CD4-positive, alpha-beta memory T cell (primary cell): ENCODE measurements at regions not wholly inside any gene's neighbourhood (a gene's known extent, or its start where the extent isn't known, plus 50 kb on each side); places are given as distances from the start of the nearest gene placed in this dataset.

Source experiments
- CTCF ChIA-PET: fragments of 350-600 bp; sonication (Branson Sonifier 250); formaldehyde crosslinking; loops from one replicate; lab custom pipeline; 2021; ENCODE audit warnings: inconsistent platforms; ENCODE audit not compliant: partially characterized antibody; lab: Charles Lee
- POLR2A ChIA-PET: fragments of 350-600 bp; sonication (Branson Sonifier 250); formaldehyde crosslinking; loops from one replicate; lab custom pipeline; 2021; ENCODE audit not compliant: partially characterized antibody; lab: Charles Lee
- DNase-seq, 5 donors: peaks; one replicate each; pipeline versions ENCODE4 v3.0.0 to v3.0.0-alpha.2; 2020 to 2022; ENCODE audit warnings: mixed read lengths in 1 of 5
- H3K27ac ChIP-seq: one replicate; pipeline ENCODE4 v1.7.0; 2013; ENCODE audit warnings: low read depth, low read length
- H3K27me3 ChIP-seq: 2 replicates; pipeline ENCODE4 v1.7.0; 2013; ENCODE audit warnings: mild to moderate bottlenecking, low read length, moderate library complexity; ENCODE audit not compliant: insufficient read depth
- H3K36me3 ChIP-seq: 2 replicates; pipeline ENCODE4 v1.7.0; 2013; ENCODE audit warnings: mild to moderate bottlenecking, low read length, moderate library complexity; ENCODE audit not compliant: insufficient read depth
- H3K4me1 ChIP-seq: 2 replicates; pipeline ENCODE4 v1.7.0; 2013; ENCODE audit warnings: mild to moderate bottlenecking, low read length, moderate library complexity; ENCODE audit not compliant: insufficient read depth
- H3K4me3 ChIP-seq, 2 donors: one replicate each; pipeline ENCODE4 v1.7.0; 2013; ENCODE audit warnings: low read length in 2 of 2, mild to moderate bottlenecking in 1 of 2
- H3K9me3 ChIP-seq, 2 donors: one replicate each; pipeline ENCODE4 v1.7.0; 2013; ENCODE audit warnings: low read length in 2 of 2, control low read depth in 1 of 2; ENCODE audit not compliant: control insufficient read depth in 1 of 2
- H3K27ac Mint-ChIP-seq, 7 donors: one replicate each; pipeline ENCODE4 v1.8.0; 2020 to 2021; ENCODE audit warnings: mixed read lengths in 7 of 7, mild to moderate bottlenecking in 6 of 7, inconsistent platforms in 3 of 7, moderate library complexity in 3 of 7
- H3K27me3 Mint-ChIP-seq, 2 donors: one replicate each; pipeline ENCODE4 v1.8.0; 2020 to 2021; ENCODE audit warnings: mixed read lengths in 2 of 2
- H3K36me3 Mint-ChIP-seq, 2 donors: one replicate each; pipeline ENCODE4 v1.8.0; 2020 to 2021; ENCODE audit warnings: mixed read lengths in 2 of 2, inconsistent platforms in 1 of 2, mild to moderate bottlenecking in 1 of 2
- H3K4me1 Mint-ChIP-seq, 4 donors: one replicate each; pipeline ENCODE4 v1.8.0; 2020 to 2021; ENCODE audit warnings: mixed read lengths in 4 of 4, mild to moderate bottlenecking in 1 of 4
- H3K4me3 Mint-ChIP-seq, 8 donors: one replicate each; pipeline ENCODE4 v1.8.0; 2020 to 2021; ENCODE audit warnings: mixed read lengths in 8 of 8, mild to moderate bottlenecking in 7 of 8, moderate library complexity in 6 of 8, inconsistent platforms in 3 of 8
- H3K9me3 Mint-ChIP-seq, 8 donors: one replicate each; pipeline ENCODE4 v1.8.0; 2020 to 2021; ENCODE audit warnings: mixed read lengths in 8 of 8, mild to moderate bottlenecking in 5 of 8, inconsistent platforms in 3 of 8, moderate library complexity in 1 of 8
- intact Hi-C: fragments of 100-400 bp; cut with micrococcal nuclease; formaldehyde crosslinking; loops from one replicate; pipeline ENCODE4 v1.15.1; 2023

- H3K27ac ChIP-seq: no peak overlapping the region
- ChIA-PET CTCF (no interaction called here), POLR2A (no interaction called here)
- Mint-ChIP-seq H3K4me1 (no peaks in the 10 kb centered on the region), H3K36me3 (no peaks in the 10 kb centered on the region), H3K9me3 (no peaks in the 10 kb centered on the region), H3K4me3 (no peak overlapping the region), H3K27me3 (peaks cover 13 to 27% of the 10 kb centered on the region in 2 donors), H3K27ac (no peak overlapping the region)
- H3K36me3 ChIP-seq: no peaks in the 10 kb centered on the region
- DNase-seq: no peak
- H3K4me3 ChIP-seq: no peak overlapping the region
- H3K27me3 ChIP-seq: no peaks in the 10 kb centered on the region
- H3K4me1 ChIP-seq: no peaks in the 10 kb centered on the region
- intact Hi-C loops: no loop called here
- H3K9me3 ChIP-seq: no peaks in the 10 kb centered on the region
Measured at GRCh38 chr14:56886471-56887062, 76.3 kb upstream of the OTX2 start.

- DNase-seq: no peak
Measured at GRCh38 chr14:56885825-56886224, 75.5 kb upstream of the OTX2 start.

GRCh38 chr14:56884617-56885016, 74.3 kb upstream of the OTX2 start:
- CTCF ChIA-PET: no interaction called here
- H3K36me3 Mint-ChIP-seq: no peaks in the 10 kb centered on the region
- no peaks in the 10 kb centered on the region for H3K9me3 Mint-ChIP-seq
- H3K4me1 Mint-ChIP-seq: no peaks in the 10 kb centered on the region
- H3K36me3 ChIP-seq: no peaks in the 10 kb centered on the region
- no peak overlapping the region for H3K27ac Mint-ChIP-seq
- H3K4me3 Mint-ChIP-seq: no peak overlapping the region
- no peak for DNase-seq
- peaks cover 19 to 29% of the 10 kb centered on the region in 2 donors for H3K27me3 Mint-ChIP-seq
- no peaks in the 10 kb centered on the region for H3K27me3 ChIP-seq
- intact Hi-C loops: no loop called here
- no peaks in the 10 kb centered on the region for H3K9me3 ChIP-seq
- H3K27ac ChIP-seq: no peak overlapping the region
- H3K4me3 ChIP-seq: no peak overlapping the region
- POLR2A ChIA-PET: no interaction called here
- H3K4me1 ChIP-seq: no peaks in the 10 kb centered on the region

More at GRCh38 chr14:56885825-56886224, 75.5 kb upstream of the OTX2 start:
- POLR2A ChIA-PET: no interaction called here
- no peak overlapping the region for H3K4me3 Mint-ChIP-seq
- H3K4me1 Mint-ChIP-seq: no peaks in the 10 kb centered on the region
- H3K9me3 ChIP-seq: no peaks in the 10 kb centered on the region
- H3K27me3 Mint-ChIP-seq: peaks cover 13 to 27% of the 10 kb centered on the region in 2 donors
- intact Hi-C loops: no loop called here
- H3K36me3 Mint-ChIP-seq: no peaks in the 10 kb centered on the region
- H3K4me3 ChIP-seq: no peak overlapping the region
- no peaks in the 10 kb centered on the region for H3K4me1 ChIP-seq
- H3K27ac ChIP-seq: no peak overlapping the region
- no peaks in the 10 kb centered on the region for H3K36me3 ChIP-seq
- H3K27ac Mint-ChIP-seq: no peak overlapping the region
- CTCF ChIA-PET: no interaction called here
- no peaks in the 10 kb centered on the region for H3K27me3 ChIP-seq
- no peaks in the 10 kb centered on the region for H3K9me3 Mint-ChIP-seq

GRCh38 chr14:56881181-56881580, 70.9 kb upstream of the OTX2 start:
- no peaks in the 10 kb centered on the region for H3K36me3 Mint-ChIP-seq
- Histone ChIP-seq H3K36me3 (no peaks in the 10 kb centered on the region), H3K27ac (no peak overlapping the region), H3K9me3 (no peaks in the 10 kb centered on the region), H3K4me1 (no peaks in the 10 kb centered on the region), H3K27me3 (no peaks in the 10 kb centered on the region), H3K4me3 (no peak overlapping the region)
- peaks cover 16 to 20% of the 10 kb centered on the region in 2 donors for H3K27me3 Mint-ChIP-seq
- H3K4me1 Mint-ChIP-seq: no peaks in the 10 kb centered on the region
- DNase-seq: no peak
- intact Hi-C loops: no loop called here
- ChIA-PET CTCF (no interaction called here), POLR2A (no interaction called here)
- peaks cover 0 to 4% (median 0%) of the 10 kb centered on the region in 8 donors for H3K9me3 Mint-ChIP-seq
- no peak overlapping the region for H3K27ac Mint-ChIP-seq
- H3K4me3 Mint-ChIP-seq: no peak overlapping the region

GRCh38 chr14:56878766-56879165, 68.5 kb upstream of the OTX2 start:
- H3K9me3 Mint-ChIP-seq: peaks cover 0 to 4% (median 0%) of the 10 kb centered on the region in 8 donors
- CTCF ChIA-PET: no interaction called here
- H3K4me3 ChIP-seq: no peak overlapping the region
- H3K4me3 Mint-ChIP-seq: peak overlapping the region in 1 of 8 donors; percentile 19
- H3K27ac ChIP-seq: no peak overlapping the region
- POLR2A ChIA-PET: no interaction called here
- H3K36me3 ChIP-seq: no peaks in the 10 kb centered on the region
- H3K4me1 Mint-ChIP-seq: no peaks in the 10 kb centered on the region
- H3K27me3 ChIP-seq: no peaks in the 10 kb centered on the region
- H3K27me3 Mint-ChIP-seq: peaks cover 11 to 17% of the 10 kb centered on the region in 2 donors
- H3K9me3 ChIP-seq: no peaks in the 10 kb centered on the region
- no peaks in the 10 kb centered on the region for H3K4me1 ChIP-seq
- no peaks in the 10 kb centered on the region for H3K36me3 Mint-ChIP-seq
- intact Hi-C loops: no loop called here
- DNase-seq: no peak
- H3K27ac Mint-ChIP-seq: no peak overlapping the region

- ChIA-PET CTCF (interaction anchor here (1.3 kb wide), 1 partner anchor 12 kb away, joined by 3 read pairs; no protein-coding TSS in a partner anchor), POLR2A (no interaction called here)
- H3K4me1 Mint-ChIP-seq: no peaks in the 10 kb centered on the region
- no peaks in the 10 kb centered on the region for H3K36me3 Mint-ChIP-seq
- Histone ChIP-seq H3K4me3 (no peak overlapping the region), H3K36me3 (no peaks in the 10 kb centered on the region), H3K9me3 (no peaks in the 10 kb centered on the region), H3K27ac (no peak overlapping the region), H3K27me3 (no peaks in the 10 kb centered on the region), H3K4me1 (no peaks in the 10 kb centered on the region)
- H3K27ac Mint-ChIP-seq: no peak overlapping the region
- intact Hi-C loops: no loop called here
- H3K27me3 Mint-ChIP-seq: peaks cover 2 to 11% of the 10 kb centered on the region in 2 donors
- H3K9me3 Mint-ChIP-seq: peaks cover 0 to 4% (median 0%) of the 10 kb centered on the region in 8 donors
- DNase-seq: no peak
- H3K4me3 Mint-ChIP-seq: no peak overlapping the region
Measured at GRCh38 chr14:56875104-56875675, 64.9 kb upstream of the OTX2 start.

GRCh38 chr14:56874375-56874774, 64.1 kb upstream of the OTX2 start:
- Mint-ChIP-seq H3K27me3 (peaks cover 0 to 7% of the 10 kb centered on the region in 2 donors), H3K4me1 (no peaks in the 10 kb centered on the region), H3K4me3 (no peak overlapping the region), H3K36me3 (no peaks in the 10 kb centered on the region), H3K27ac (no peak overlapping the region), H3K9me3 (peaks cover 0 to 4% (median 0%) of the 10 kb centered on the region in 8 donors)
- intact Hi-C loops: no loop called here
- ChIA-PET POLR2A (no interaction called here), CTCF (interaction anchor here (1.3 kb wide), 1 partner anchor 11 kb away, joined by 3 read pairs; no protein-coding TSS in a partner anchor)
- no peaks in the 10 kb centered on the region for H3K27me3 ChIP-seq
- no peaks in the 10 kb centered on the region for H3K4me1 ChIP-seq
- H3K27ac ChIP-seq: no peak overlapping the region
- no peak overlapping the region for H3K4me3 ChIP-seq
- no peak for DNase-seq
- H3K36me3 ChIP-seq: no peaks in the 10 kb centered on the region
- no peaks in the 10 kb centered on the region for H3K9me3 ChIP-seq
